ENCODE measurements at regions not wholly inside any gene's neighbourhood (a gene's known extent, or its start where the extent isn't known, plus 50 kb on each side); places are given as distances from the start of the nearest gene placed in this dataset.
"Not testable (repeated sequence)": the region's sequence is repeated elsewhere in the genome, so short reads cannot be mapped to it uniquely, and the experiment has no call there.

GRCh38 chr16:9141813-9142212, 50.4 kb downstream of the HAPSTR1 start:
- no peak for DNase-seq

GRCh38 chr16:9144106-9144505, 52.7 kb downstream of the HAPSTR1 start:
- no peak for DNase-seq

GRCh38 chr16:9148374-9149015, 57.1 kb downstream of the HAPSTR1 start:
- no peak for DNase-seq

- DNase-seq = no peak
Measured at GRCh38 chr16:9151074-9151473, 59.6 kb downstream of the HAPSTR1 start.

GRCh38 chr16:9151597-9151996, 60.2 kb downstream of the HAPSTR1 start:
- no peak for DNase-seq

GRCh38 chr16:9152649-9153501, 61.4 kb downstream of the HAPSTR1 start:
- no peak for DNase-seq

- no peak for DNase-seq
Measured at GRCh38 chr16:9153502-9153864, 62.0 kb downstream of the HAPSTR1 start.

GRCh38 chr16:9154567-9155410, 63.3 kb downstream of the HAPSTR1 start:
- no peak for DNase-seq

- DNase-seq = no peak
Measured at GRCh38 chr16:9155871-9156270, 64.4 kb downstream of the HAPSTR1 start.

GRCh38 chr16:9159839-9160550, 68.6 kb downstream of the HAPSTR1 start:
- DNase-seq = peak; percentile 20

- no peak for DNase-seq
Measured at GRCh38 chr16:9160551-9160911, 69.1 kb downstream of the HAPSTR1 start.

GRCh38 chr16:9165681-9166080, 74.2 kb downstream of the HAPSTR1 start:
- DNase-seq = no peak

- not testable (repeated sequence) for DNase-seq
Measured at GRCh38 chr16:9166326-9166993, 75.0 kb downstream of the HAPSTR1 start.

GRCh38 chr16:9169094-9169493, 77.7 kb downstream of the HAPSTR1 start:
- DNase-seq = no peak

GRCh38 chr16:9170470-9170869, 79.0 kb downstream of the HAPSTR1 start:
- DNase-seq = no peak

- no peak for DNase-seq
Measured at GRCh38 chr16:9176547-9177418, 85.3 kb downstream of the HAPSTR1 start.

- no peak for DNase-seq
Measured at GRCh38 chr16:9177861-9178260, 86.4 kb downstream of the HAPSTR1 start.

GRCh38 chr16:9183682-9184353, 92.4 kb downstream of the HAPSTR1 start:
- DNase-seq = no peak

GRCh38 chr16:9184354-9184690, 92.9 kb downstream of the HAPSTR1 start:
- DNase-seq = no peak

GRCh38 chr16:9185381-9185780, 93.9 kb downstream of the HAPSTR1 start:
- no peak for DNase-seq

- no peak for DNase-seq
Measured at GRCh38 chr16:9186061-9186460, 94.6 kb downstream of the HAPSTR1 start.
